Endodermal cell (in vitro differentiated cells): ENCODE measurements at regions not wholly inside any gene's neighbourhood (a gene's known extent, or its start where the extent isn't known, plus 50 kb on each side); places are given as distances from the start of the nearest gene placed in this dataset.

ENCODE experiments used
- DNase-seq: peaks from one replicate; pipeline ENCODE4 v3.0.0-alpha.2; 2017
- H3K27ac ChIP-seq: 2 replicates; pipeline ENCODE4 v1.5.1; 2013; ENCODE audit warnings: mild to moderate bottlenecking, low read depth, low read length, moderate library complexity
- H3K27me3 ChIP-seq: 2 replicates; pipeline ENCODE4 v1.6.1; 2013; ENCODE audit warnings: mild to moderate bottlenecking, low read length, moderate library complexity; ENCODE audit not compliant: insufficient read depth, control insufficient read depth, poor library complexity, severe bottlenecking
- H3K36me3 ChIP-seq: 2 replicates; pipeline ENCODE4 v1.7.0; 2013; ENCODE audit warnings: mild to moderate bottlenecking, low read length, moderate library complexity; ENCODE audit not compliant: control insufficient read depth, insufficient read depth
- H3K4me1 ChIP-seq: one replicate; pipeline ENCODE4 v1.7.0; 2013; ENCODE audit warnings: low read length; ENCODE audit not compliant: control insufficient read depth, insufficient read depth
- H3K4me3 ChIP-seq: 2 replicates; pipeline ENCODE4 v1.5.1; 2013; ENCODE audit warnings: mild to moderate bottlenecking, low read length, moderate library complexity
- H3K9ac ChIP-seq: 2 replicates; pipeline ENCODE4 v1.6.1; 2013; ENCODE audit warnings: mild to moderate bottlenecking, low read length, moderate library complexity; ENCODE audit not compliant: poor library complexity, severe bottlenecking; ENCODE audit errors: extremely low read depth
- H3K9me3 ChIP-seq: 2 replicates; pipeline ENCODE4 v1.6.1; 2013; ENCODE audit warnings: mild to moderate bottlenecking, low read length, moderate library complexity; ENCODE audit not compliant: control insufficient read depth
- H3K27ac Mint-ChIP-seq: 2 replicates; pipeline ENCODE4 v1.8.0; 2020; ENCODE audit warnings: mixed read lengths
- H3K27me3 Mint-ChIP-seq: 2 replicates; pipeline ENCODE4 v1.8.0; 2021; ENCODE audit warnings: mild to moderate bottlenecking, mixed read lengths; ENCODE audit not compliant: insufficient read depth
- H3K36me3 Mint-ChIP-seq: 2 replicates; pipeline ENCODE4 v1.8.0; 2020; ENCODE audit warnings: low read depth, mixed read lengths
- H3K4me1 Mint-ChIP-seq: 2 replicates; pipeline ENCODE4 v1.8.0; 2020; ENCODE audit warnings: mixed read lengths
- H3K4me3 Mint-ChIP-seq: 2 replicates; pipeline ENCODE4 v1.8.0; 2020; ENCODE audit warnings: mild to moderate bottlenecking, moderate library complexity, mixed read lengths
- H3K9me3 Mint-ChIP-seq: 2 replicates; pipeline ENCODE4 v1.8.0; 2020; ENCODE audit warnings: mild to moderate bottlenecking, mixed read lengths
- CTCF ChIP-seq: fragments of 200-600 bp; sonication (generic); conservative IDR thresholded peaks from 2 replicates; pipeline ENCODE4 v1.5.0; 2021; ENCODE audit warnings: antibody characterized with exemption, mild to moderate bottlenecking
- WGBS, 2 experiments: methylation state at CpG; one replicate each; pipeline versions ENCODE4 v1.1.5 to v1.1.7; 2013; ENCODE audit warnings: missing lambda C conversion rate in 2 of 2, mixed read lengths in 1 of 2; ENCODE audit not compliant: insufficient coverage in 1 of 2, insufficient read length in 1 of 2; 5-methylcytosine and 5-hydroxymethylcytosine counted together

GRCh38 chr2:235265348-235265965, 228.4 kb upstream of the AGAP1 start:
- H3K4me1 ChIP-seq: no peaks in the 10 kb centered on the region
- no peak overlapping the region for H3K4me3 ChIP-seq
- Mint-ChIP-seq H3K36me3 (no peaks in the 10 kb centered on the region), H3K27me3 (peaks cover 16% of the 10 kb centered on the region), H3K9me3 (no peaks in the 10 kb centered on the region), H3K27ac (no peak overlapping the region), H3K4me1 (peaks cover 10% of the 10 kb centered on the region), H3K4me3 (no peak overlapping the region)
- H3K27me3 ChIP-seq: no peaks in the 10 kb centered on the region
- WGBS, 2 experiments: 82 to 85% methylated on average over 3 to 9 of the region's 9 CpGs
- H3K27ac ChIP-seq: no peak overlapping the region
- H3K36me3 ChIP-seq: no peaks in the 10 kb centered on the region
- no peak for TF ChIP-seq CTCF
- no peak for DNase-seq
- no peaks in the 10 kb centered on the region for H3K9me3 ChIP-seq
- no peak overlapping the region for H3K9ac ChIP-seq

- no peak for TF ChIP-seq CTCF
- H3K36me3 ChIP-seq: no peaks in the 10 kb centered on the region
- H3K36me3 Mint-ChIP-seq: no peaks in the 10 kb centered on the region
- H3K4me3 ChIP-seq: no peak overlapping the region
- no peak overlapping the region for H3K4me3 Mint-ChIP-seq
- DNase-seq: no peak
- H3K27me3 ChIP-seq: no peaks in the 10 kb centered on the region
- H3K4me1 ChIP-seq: no peaks in the 10 kb centered on the region
- no peak overlapping the region for H3K27ac Mint-ChIP-seq
- H3K4me1 Mint-ChIP-seq: peaks cover 11% of the 10 kb centered on the region
- H3K27me3 Mint-ChIP-seq: peaks cover 14% of the 10 kb centered on the region
- H3K9me3 Mint-ChIP-seq: no peaks in the 10 kb centered on the region
- no peaks in the 10 kb centered on the region for H3K9me3 ChIP-seq
- 96 to 100% methylated on average over 1 to 3 of the region's 3 CpGs for WGBS, 2 experiments
- H3K9ac ChIP-seq: no peak overlapping the region
- H3K27ac ChIP-seq: no peak overlapping the region
Measured at GRCh38 chr2:235267251-235267650, 226.6 kb upstream of the AGAP1 start.

- no peak for TF ChIP-seq CTCF
- Histone ChIP-seq H3K4me3 (no peak overlapping the region), H3K27ac (no peak overlapping the region), H3K4me1 (no peaks in the 10 kb centered on the region), H3K9ac (no peak overlapping the region), H3K27me3 (no peaks in the 10 kb centered on the region), H3K36me3 (no peaks in the 10 kb centered on the region), H3K9me3 (no peaks in the 10 kb centered on the region)
- DNase-seq: no peak
- Mint-ChIP-seq H3K27me3 (peaks cover 14% of the 10 kb centered on the region), H3K9me3 (no peaks in the 10 kb centered on the region), H3K27ac (no peak overlapping the region), H3K4me1 (peaks cover 8% of the 10 kb centered on the region), H3K4me3 (no peak overlapping the region), H3K36me3 (no peaks in the 10 kb centered on the region)
- WGBS, 2 experiments: 87 to 92% methylated on average over 6 to 7 of the region's 7 CpGs
Measured at GRCh38 chr2:235268535-235268934, 225.3 kb upstream of the AGAP1 start.
